Stimulated activated naive CD8-positive, alpha-beta T cell treated with anti-CD3 and anti-CD28 coated beads, Interleukin-15, amount 100 ng/mL, for 72 hours (primary cell): ENCODE measurements at regions not wholly inside any gene's neighbourhood (a gene's known extent, or its start where the extent isn't known, plus 50 kb on each side); places are given as distances from the start of the nearest gene placed in this dataset.

Experiments
- ATAC-seq: fragments of 150-1000 bp; cut with Tn5 transposase; 2 replicates; pipeline ENCODE4 v1.10.0; 2021; ENCODE audit warnings: mild to moderate bottlenecking, moderate library complexity
- DNase-seq, 2 donors: peaks; one replicate each; pipeline ENCODE4 v3.0.0; 2021 to 2022
- H3K27ac Mint-ChIP-seq, 2 donors: one replicate each; pipeline ENCODE4 v1.8.0; 2022; ENCODE audit warnings: mild to moderate bottlenecking in 2 of 2, mixed read lengths in 2 of 2, moderate library complexity in 2 of 2
- H3K27me3 Mint-ChIP-seq: one replicate; pipeline ENCODE4 v1.8.0; 2022; ENCODE audit warnings: mixed read lengths
- H3K4me1 Mint-ChIP-seq: one replicate; pipeline ENCODE4 v1.8.0; 2022; ENCODE audit warnings: mild to moderate bottlenecking, mixed read lengths
- H3K4me3 Mint-ChIP-seq, 2 donors: one replicate each; pipeline ENCODE4 v1.8.0; 2022; ENCODE audit warnings: mild to moderate bottlenecking in 2 of 2, mixed read lengths in 2 of 2, moderate library complexity in 1 of 2
- H3K9me3 Mint-ChIP-seq, 2 donors: one replicate each; pipeline ENCODE4 v1.8.0; 2022; ENCODE audit warnings: mixed read lengths in 2 of 2

DNA sequence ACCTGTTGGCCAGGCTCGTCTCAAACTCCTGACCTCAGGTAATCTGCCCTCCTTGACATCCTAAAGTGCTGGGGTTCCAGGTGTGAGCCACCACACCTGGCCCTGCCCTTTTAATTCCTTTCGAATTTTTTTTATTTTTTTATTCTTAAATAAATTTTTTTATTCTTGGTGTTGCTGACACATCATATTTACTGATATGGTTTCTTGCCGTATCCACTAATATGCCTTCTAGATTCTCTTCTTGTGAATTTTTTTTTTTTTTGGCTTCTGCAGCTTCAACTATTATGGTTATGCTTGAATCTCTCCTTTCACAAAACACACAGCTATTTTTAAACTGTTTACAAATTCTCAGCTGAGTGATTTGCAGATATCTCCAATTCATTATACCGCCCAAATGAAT lies 353.4 kb upstream of the ADGRL3 start:
- Mint-ChIP-seq H3K4me3 (no peak overlapping the region), H3K4me1 (no peaks in the 10 kb centered on the region), H3K27ac (no peak overlapping the region), H3K27me3 (no peaks in the 10 kb centered on the region), H3K9me3 (peaks cover 0 to 14% of the 10 kb centered on the region in 2 donors)
- ATAC-seq (no peak), DNase-seq (no peak)

DNA sequence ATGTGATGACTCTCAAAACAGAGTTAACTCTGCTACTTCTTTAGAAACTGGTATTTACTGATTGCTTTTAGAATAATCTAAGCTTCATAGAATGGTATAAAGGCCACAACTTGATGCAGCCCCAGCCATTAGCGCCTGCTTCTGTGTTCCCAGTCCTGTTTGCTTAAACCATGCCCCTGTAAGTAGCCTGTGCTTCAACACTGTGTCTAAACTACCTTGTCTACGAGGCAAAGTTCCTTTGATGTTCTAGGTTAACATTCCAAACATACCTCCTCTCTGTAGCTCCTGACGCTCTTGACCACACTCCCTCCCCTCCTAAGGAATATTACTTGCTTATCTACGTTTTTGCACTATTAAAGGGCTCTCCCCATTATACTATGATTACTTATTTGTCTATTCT lies 352.5 kb upstream of the ADGRL3 start:
- no peak for ATAC-seq
- Mint-ChIP-seq H3K9me3 (peaks cover 1 to 17% of the 10 kb centered on the region in 2 donors), H3K4me1 (no peaks in the 10 kb centered on the region), H3K27me3 (no peaks in the 10 kb centered on the region), H3K4me3 (no peak overlapping the region), H3K27ac (no peak overlapping the region)
- DNase-seq = no peak

DNA sequence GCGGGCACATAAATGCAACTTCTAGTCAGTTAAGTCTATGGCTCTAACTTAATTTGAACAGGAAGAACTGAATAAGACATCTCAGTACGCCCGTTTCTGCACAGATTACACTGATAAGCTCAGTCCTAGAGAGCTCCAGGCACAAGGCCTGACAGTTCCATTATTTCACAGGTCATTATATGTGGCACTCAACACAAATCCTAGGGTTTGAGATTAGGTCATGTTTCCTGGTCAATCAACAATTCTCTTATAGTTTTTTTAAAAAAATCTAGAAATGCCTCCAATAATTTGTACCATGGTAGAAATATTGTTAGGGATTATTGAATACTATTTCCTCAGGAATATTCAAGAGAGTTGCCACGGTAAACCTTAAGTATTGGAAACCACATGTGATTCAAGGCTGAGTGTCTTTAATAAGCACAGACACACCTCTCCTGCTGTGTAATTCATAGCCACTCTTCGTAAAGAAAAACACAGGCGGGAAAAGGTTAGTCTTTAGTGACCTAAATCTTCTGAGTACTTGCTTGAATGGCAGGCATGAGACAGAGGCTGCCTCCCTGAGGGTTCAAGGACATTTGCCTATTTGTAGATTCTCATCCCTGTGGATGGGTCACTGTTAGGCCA lies 342.9 kb upstream of the ADGRL3 start:
- Mint-ChIP-seq H3K4me3 (no peak overlapping the region), H3K27me3 (no peaks in the 10 kb centered on the region), H3K9me3 (peaks cover 21 to 23% of the 10 kb centered on the region in 2 donors), H3K27ac (no peak overlapping the region), H3K4me1 (no peaks in the 10 kb centered on the region)
- no peak for ATAC-seq
- DNase-seq = no peak

DNA sequence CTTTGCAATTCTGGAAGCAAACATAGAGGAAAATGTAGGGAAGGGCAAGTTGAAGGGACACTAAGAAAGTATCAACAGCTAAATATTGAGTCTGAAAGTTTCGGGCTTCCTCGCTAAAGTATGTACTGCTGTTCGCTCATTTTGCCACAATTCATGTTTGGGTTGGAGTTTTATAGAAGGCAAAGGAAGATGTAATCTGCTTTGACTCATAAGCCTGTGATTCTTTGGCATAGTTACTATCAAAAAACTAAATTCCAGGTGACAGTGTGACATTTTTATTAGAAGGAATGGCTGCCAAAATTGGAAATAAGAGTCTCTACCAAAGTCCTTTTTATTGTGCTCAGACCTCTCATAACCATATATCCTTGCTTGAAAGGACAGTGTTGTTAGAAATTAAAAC lies 336.7 kb upstream of the ADGRL3 start:
- Mint-ChIP-seq H3K9me3 (peaks cover 13 to 20% of the 10 kb centered on the region in 2 donors), H3K27ac (no peak overlapping the region), H3K4me1 (no peaks in the 10 kb centered on the region), H3K27me3 (no peaks in the 10 kb centered on the region), H3K4me3 (no peak overlapping the region)
- ATAC-seq (no peak), DNase-seq (no peak)

DNA sequence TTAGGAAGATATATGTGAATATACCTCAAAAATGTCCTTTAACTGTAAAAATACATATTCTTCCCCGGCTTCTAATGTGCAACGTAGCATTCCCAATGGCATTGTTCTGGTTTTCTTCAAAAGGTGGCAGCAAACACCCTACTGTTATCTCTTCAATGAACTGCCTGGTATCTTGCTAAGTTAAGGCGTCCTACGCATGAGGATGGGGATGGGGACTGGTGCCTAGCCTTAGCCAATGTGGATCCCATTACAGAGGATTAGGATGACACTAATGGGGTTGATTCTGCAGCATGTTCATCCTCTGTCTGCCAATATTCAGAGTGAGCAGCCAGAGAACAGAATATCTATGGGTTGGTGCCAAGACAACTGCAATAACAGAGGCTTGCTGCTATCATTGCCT lies 334.9 kb upstream of the ADGRL3 start:
- no peaks in the 10 kb centered on the region for H3K27me3 Mint-ChIP-seq
- no peak for ATAC-seq
- peaks cover 14 to 20% of the 10 kb centered on the region in 2 donors for H3K9me3 Mint-ChIP-seq

DNA sequence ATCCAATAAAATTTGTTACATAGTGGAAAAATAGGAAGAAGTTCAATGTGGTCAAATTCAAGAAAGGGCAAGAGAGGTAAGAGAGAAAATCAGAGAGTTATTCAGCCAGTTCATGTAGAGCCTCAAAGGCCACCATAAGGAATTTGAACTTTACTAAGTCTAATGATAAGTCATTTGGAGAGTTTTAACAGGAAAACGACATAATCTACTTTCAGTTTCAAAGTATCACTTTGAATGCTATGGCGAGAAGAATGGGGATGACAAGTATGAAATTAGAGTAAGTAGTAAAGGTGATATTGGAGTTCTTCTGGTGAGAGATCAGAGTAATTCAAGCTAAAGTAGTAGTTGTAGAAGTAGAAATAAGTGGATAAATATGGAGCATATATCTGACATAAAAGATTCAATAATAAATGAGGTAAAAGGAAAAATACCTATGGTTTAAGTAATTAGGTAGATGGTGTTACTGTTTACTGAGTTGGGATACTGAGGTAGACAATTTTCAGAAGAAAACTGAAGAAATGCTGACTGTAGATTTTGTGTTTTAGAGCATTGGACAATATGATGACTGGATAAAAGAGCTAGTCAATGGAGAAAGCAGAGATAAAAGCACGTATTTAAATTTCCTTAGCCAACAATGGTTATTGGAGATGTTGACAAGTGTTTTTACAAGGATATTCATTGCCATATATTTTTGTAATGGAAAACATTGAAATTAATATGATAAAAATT lies 331.7 kb upstream of the ADGRL3 start:
- Mint-ChIP-seq H3K27ac (no peak overlapping the region), H3K4me1 (no peaks in the 10 kb centered on the region), H3K27me3 (no peaks in the 10 kb centered on the region), H3K4me3 (no peak overlapping the region), H3K9me3 (peaks cover 7 to 20% of the 10 kb centered on the region in 2 donors)
- DNase-seq (no peak), ATAC-seq (no peak)

More for the DNA sequence above, 334.9 kb upstream of the ADGRL3 start:
- H3K4me3 Mint-ChIP-seq = no peak overlapping the region
- no peak for DNase-seq
- H3K4me1 Mint-ChIP-seq = no peaks in the 10 kb centered on the region
- no peak overlapping the region for H3K27ac Mint-ChIP-seq

DNA sequence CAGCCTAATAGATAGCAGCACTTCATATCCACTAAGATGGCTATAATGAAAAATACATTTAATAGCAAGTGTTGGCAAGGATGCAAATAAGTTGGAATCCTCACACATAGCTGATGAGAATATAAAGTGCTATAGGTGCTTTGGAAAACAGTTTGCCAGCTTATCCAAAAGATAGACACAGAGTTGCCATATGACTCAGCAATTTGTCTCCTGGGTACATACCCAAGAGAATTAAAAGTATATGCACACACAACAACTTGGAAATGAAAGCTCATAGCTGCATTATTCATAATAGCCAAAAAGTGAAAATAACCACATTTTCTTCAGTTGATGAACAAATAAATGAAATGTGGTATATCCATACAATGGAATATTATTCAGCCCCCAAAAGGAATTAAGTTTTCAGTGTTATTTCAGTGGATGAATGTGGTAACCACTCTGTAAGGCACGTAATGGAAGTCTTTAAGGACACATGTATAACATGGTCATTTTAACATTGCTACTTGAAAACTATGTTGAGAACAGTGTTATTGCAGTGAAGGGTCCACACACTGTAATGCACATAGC lies 320.9 kb upstream of the ADGRL3 start:
- Mint-ChIP-seq H3K9me3 (no peaks in the 10 kb centered on the region), H3K27ac (no peak overlapping the region), H3K4me3 (no peak overlapping the region), H3K4me1 (no peaks in the 10 kb centered on the region), H3K27me3 (no peaks in the 10 kb centered on the region)
- ATAC-seq = no peak
- DNase-seq = no peak

DNA sequence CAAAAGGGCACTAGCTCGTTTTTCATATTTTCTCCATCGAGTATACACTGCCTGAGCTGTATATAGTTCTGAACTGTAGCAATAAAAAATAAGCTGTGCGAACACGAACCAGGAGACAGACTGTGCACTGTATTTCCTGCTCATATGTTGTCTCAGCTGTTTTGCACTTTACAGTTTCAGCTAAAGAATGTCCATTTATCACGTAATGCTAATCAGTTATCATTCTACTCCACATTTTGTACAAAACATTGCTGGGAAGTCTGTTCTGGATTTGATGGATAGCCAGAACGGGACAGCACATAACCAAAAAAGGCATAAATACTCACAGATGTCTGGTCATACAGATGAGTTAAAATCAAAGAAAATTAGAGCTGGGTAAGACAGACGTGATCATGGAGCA lies 315.5 kb upstream of the ADGRL3 start:
- Mint-ChIP-seq H3K9me3 (peaks cover 16 to 19% of the 10 kb centered on the region in 2 donors), H3K27ac (no peak overlapping the region), H3K4me3 (no peak overlapping the region), H3K27me3 (no peaks in the 10 kb centered on the region), H3K4me1 (no peaks in the 10 kb centered on the region)
- DNase-seq (no peak), ATAC-seq (no peak)

DNA sequence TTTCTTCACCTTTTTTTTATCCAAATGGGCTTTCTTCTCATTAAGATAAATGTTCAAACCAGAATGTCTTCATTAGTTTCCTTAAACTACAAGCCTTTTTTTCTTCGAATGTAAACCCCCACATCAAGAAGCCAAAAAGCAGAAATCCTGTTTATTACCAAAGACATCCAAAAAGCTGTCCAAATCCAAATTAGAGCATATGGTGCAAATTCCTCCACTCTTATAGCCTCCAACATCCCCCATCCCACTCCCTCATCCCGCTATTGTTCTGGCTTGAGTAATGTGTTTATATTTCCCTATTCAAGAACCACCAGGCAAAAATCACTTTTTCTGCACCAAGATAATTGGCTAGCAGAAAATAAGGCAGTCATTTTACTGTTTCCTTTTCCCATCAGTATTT lies 315.1 kb upstream of the ADGRL3 start:
- Mint-ChIP-seq H3K4me1 (no peaks in the 10 kb centered on the region), H3K9me3 (peaks cover 21 to 23% of the 10 kb centered on the region in 2 donors), H3K27ac (no peak overlapping the region), H3K4me3 (no peak overlapping the region), H3K27me3 (no peaks in the 10 kb centered on the region)
- DNase-seq (no peak), ATAC-seq (no peak)

DNA sequence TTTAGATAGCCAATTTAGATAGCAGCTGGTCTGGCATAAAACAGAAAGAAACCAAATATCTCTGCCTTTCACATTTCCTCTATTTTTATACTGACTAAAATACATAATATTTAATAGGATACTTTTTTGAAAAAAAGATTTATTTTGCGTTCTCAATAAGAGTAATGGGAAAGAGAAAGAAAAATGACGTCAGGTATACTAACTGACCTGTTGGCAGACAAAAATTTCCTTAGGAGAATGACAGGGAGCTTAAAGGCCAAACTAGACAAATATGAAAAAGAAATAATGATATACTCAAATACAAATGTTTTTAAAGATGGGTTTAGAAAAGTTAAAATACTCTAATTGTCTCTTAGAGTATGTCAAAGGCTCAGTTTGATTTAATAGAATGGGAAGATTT lies 309.4 kb upstream of the ADGRL3 start:
- Mint-ChIP-seq H3K27me3 (no peaks in the 10 kb centered on the region), H3K4me1 (no peaks in the 10 kb centered on the region), H3K27ac (no peak overlapping the region), H3K9me3 (peaks cover 22 to 32% of the 10 kb centered on the region in 2 donors), H3K4me3 (no peak overlapping the region)
- DNase-seq (no peak), ATAC-seq (no peak)

DNA sequence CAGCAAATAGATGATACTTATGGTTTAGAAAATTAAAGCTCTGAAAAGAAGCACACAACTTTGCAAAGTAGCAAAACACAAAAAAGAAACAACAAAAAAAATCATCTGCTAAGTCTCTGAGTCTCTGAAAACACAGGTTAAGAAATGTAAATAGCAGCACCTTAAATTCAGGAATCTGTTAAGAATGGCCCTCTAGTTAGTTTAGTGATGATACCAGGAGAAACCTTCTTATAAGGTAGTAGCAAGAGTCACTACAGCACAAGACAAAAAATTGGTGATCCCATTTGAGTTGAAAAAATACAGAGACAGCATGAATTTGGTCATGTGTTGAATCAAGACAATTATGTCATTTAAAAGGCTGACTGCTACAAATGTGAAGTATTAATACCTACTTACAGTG lies 308.2 kb upstream of the ADGRL3 start:
- ATAC-seq = no peak
- DNase-seq = no peak
- Mint-ChIP-seq H3K27me3 (no peaks in the 10 kb centered on the region), H3K4me3 (no peak overlapping the region), H3K27ac (no peak overlapping the region), H3K9me3 (peaks cover 22 to 32% of the 10 kb centered on the region in 2 donors), H3K4me1 (no peaks in the 10 kb centered on the region)

DNA sequence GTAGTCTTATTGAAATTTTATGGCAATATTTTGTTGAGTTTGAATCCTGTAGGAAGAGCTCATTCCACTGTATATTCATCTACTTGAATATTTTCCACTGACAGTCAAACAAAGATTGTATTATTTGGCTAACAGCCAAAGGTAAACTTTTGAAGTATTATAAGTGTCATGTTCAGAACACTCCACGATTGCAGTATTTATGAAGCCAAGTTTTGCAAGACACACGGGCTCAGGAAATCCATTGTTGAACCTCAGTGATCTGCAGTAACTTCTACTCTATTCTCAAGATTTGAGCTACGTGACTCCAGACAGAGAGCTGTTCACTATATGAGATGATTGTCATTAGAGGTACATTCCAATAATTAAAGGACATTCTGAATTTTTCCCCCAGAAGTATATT lies 302.7 kb upstream of the ADGRL3 start:
- peaks cover 0 to 13% of the 10 kb centered on the region in 2 donors for H3K9me3 Mint-ChIP-seq
- DNase-seq (no peak), ATAC-seq (no peak)
- H3K27me3 Mint-ChIP-seq = no peaks in the 10 kb centered on the region
- H3K27ac Mint-ChIP-seq = no peak overlapping the region
- H3K4me1 Mint-ChIP-seq = no peaks in the 10 kb centered on the region
- H3K4me3 Mint-ChIP-seq = no peak overlapping the region

DNA sequence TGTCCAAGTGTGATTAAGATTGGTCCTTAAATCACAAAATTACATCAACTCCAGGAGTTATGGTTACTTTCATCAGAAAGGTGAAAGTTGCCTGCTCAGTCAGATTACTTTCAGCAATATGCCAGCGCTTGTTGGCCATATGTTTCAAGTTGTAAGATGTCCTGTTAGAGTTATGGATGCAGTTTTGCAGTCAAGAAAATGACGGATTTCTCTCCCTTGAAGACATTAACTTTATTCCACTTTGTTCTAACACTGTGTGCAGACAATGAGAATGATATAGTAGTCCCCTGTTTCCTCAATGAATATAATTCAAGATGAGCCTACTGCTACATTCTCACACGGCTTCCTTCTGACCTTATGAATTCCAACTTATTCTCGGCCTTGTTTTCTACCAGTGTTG lies 295.0 kb upstream of the ADGRL3 start:
- Mint-ChIP-seq H3K27ac (no peak overlapping the region), H3K27me3 (no peaks in the 10 kb centered on the region), H3K9me3 (no peaks in the 10 kb centered on the region), H3K4me1 (no peaks in the 10 kb centered on the region), H3K4me3 (no peak overlapping the region)
- no peak for ATAC-seq
- no peak for DNase-seq

DNA sequence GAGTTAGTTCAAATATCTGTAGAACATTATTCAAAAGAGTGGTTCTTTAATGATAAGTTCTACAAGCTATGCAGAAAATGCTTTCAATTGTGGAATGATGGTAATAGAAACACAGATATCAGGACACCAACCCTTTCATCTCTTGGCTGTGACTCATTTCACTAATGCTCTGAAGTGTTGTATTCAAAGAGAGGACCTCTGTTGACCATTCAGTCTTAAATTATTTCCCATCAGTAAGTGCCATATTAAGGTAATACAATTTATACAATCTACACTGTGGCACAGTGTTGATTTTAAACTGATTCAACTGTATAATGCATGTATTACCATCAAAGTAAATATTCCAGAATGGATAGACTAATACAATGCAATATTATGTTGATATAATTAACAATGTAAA lies 289.0 kb upstream of the ADGRL3 start:
- Mint-ChIP-seq H3K27ac (no peak overlapping the region), H3K4me1 (no peaks in the 10 kb centered on the region), H3K4me3 (no peak overlapping the region), H3K27me3 (no peaks in the 10 kb centered on the region), H3K9me3 (peaks cover 0 to 9% of the 10 kb centered on the region in 2 donors)
- no peak for DNase-seq
- ATAC-seq = no peak

DNA sequence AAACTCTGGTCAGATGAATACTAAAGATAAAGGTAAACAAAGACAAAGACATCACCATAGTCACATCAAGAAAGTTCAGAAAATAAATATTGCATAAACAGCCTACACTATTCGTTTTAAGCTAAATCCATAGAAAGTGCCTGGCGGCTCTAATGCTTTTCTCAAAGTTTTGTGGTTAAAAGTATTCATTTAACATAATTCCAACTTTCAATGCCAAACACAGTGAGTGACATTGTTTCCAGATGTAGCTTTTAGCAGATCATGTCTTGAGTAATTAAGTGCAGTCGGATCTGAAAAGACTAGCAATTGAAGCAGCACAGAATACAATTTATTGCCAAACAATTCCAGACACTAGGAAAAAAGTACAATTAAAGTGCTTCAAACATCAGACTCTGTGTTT lies 287.1 kb upstream of the ADGRL3 start:
- no peak for ATAC-seq
- H3K4me3 Mint-ChIP-seq = no peak overlapping the region
- H3K4me1 Mint-ChIP-seq = no peaks in the 10 kb centered on the region

DNA sequence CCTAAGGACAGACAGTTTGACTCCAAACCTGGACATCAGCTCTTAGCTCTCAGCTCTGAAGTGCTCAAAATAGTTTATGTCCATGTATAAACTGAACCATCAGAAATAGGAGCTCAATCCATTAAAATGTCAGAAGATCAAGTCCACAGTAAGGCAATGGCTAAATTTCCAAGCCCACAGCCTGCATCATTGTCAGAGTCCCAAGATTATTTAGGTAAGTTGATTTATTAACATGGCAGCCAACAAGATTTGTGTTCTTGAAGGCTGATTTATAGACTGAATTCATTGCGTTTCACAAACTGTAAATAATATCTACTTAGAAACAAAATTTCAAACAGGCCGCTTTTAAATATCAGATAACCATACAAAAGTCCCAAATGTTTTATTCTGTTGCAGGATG lies 286.5 kb upstream of the ADGRL3 start:
- H3K27ac Mint-ChIP-seq = no peak overlapping the region
- H3K4me1 Mint-ChIP-seq = no peaks in the 10 kb centered on the region
- peaks cover 0 to 11% of the 10 kb centered on the region in 2 donors for H3K9me3 Mint-ChIP-seq

More for the DNA sequence above, 287.1 kb upstream of the ADGRL3 start:
- Mint-ChIP-seq H3K27ac (no peak overlapping the region), H3K9me3 (peaks cover 0 to 11% of the 10 kb centered on the region in 2 donors), H3K27me3 (no peaks in the 10 kb centered on the region)
- DNase-seq = no peak

More for the DNA sequence above, 286.5 kb upstream of the ADGRL3 start:
- H3K27me3 Mint-ChIP-seq = no peaks in the 10 kb centered on the region
- ATAC-seq (no peak), DNase-seq (no peak)
- no peak overlapping the region for H3K4me3 Mint-ChIP-seq
